ENCODE measurements at regions not wholly inside any gene's neighbourhood (a gene's known extent, or its start where the extent isn't known, plus 50 kb on each side); places are given as distances from the start of the nearest gene placed in this dataset.
A peak's percentile ranks its signal among the peaks of the same experiment; 100 is the strongest.

DNA sequence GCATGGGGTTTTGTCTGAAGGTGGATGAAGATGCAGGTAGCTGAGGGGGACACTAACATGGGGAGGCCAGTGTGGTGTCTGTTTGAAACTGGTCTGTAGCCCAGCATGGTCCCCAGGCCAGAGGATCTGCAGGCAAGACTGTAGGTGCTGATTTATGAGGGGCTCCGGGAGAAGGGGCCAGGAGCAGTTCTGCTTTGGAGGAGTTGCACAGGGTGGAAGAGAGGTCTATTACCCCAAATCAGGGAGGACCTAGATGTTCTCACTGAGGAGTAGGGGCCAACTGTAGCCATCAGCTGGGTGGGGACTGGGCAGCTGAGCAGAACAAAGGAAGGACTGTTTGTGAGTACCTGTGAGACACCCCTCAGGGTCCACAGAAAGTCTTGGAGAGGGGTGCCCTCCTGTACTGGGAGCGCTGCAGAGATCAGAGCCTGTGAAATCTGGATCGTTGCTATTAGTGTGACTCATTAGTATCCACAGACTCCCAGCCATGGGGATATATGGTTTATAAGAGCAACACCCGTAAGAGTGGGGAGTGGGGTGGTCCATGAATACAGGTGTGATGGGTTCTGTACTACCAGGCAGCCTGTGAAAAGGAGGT lies 64.3 kb upstream of the IRF2BP2 start:
- Histone ChIP-seq H3K27ac (ENCODE audit: low read length) (peak overlapping the region; percentile 97; the same call in 1 of the 2 replicates), H3K27me3 (ENCODE audit: control insufficient read depth, insufficient read depth, low read length) (no peaks in the 10 kb centered on the region), H3K36me3 (ENCODE audit: control insufficient read depth, insufficient read depth, low read length) (no peaks in the 10 kb centered on the region), H3K9me3 (ENCODE audit: control insufficient read depth, insufficient read depth, low read depth, low read length) (peaks cover 1% of the 10 kb centered on the region; the same call in 1 of the 2 replicates), H3K4me3 (ENCODE audit: low read depth in 2 of 2, low read length in 2 of 2) (no peak overlapping the region), H3K4me1 (ENCODE audit: control insufficient read depth, insufficient read depth, low read length) (peaks cover 20% of the 10 kb centered on the region)
- intact Hi-C loops (cut with micrococcal nuclease; ENCODE audit: unreplicated experiment) (no loop called here), in situ Hi-C loops (cut with HindIII; ENCODE audit: low pct_unique_long_range_greater_than_20kb, low sequenced_read_pairs) (no loop called here)
- TF ChIP-seq SIN3A (IDR thresholded peaks at IDR 0.05; ENCODE audit: borderline replicate concordance, insufficient read depth, low read depth, low read length) (no peak), POLR2AphosphoS5 (IDR thresholded peaks at IDR 0.05; ENCODE audit: low read depth, low read length) (no peak), TCF7L2 (IDR thresholded peaks at IDR 0.05; ENCODE audit: low read depth, low read length) (no peak)
- TF ChIP-seq, protein P1, sequence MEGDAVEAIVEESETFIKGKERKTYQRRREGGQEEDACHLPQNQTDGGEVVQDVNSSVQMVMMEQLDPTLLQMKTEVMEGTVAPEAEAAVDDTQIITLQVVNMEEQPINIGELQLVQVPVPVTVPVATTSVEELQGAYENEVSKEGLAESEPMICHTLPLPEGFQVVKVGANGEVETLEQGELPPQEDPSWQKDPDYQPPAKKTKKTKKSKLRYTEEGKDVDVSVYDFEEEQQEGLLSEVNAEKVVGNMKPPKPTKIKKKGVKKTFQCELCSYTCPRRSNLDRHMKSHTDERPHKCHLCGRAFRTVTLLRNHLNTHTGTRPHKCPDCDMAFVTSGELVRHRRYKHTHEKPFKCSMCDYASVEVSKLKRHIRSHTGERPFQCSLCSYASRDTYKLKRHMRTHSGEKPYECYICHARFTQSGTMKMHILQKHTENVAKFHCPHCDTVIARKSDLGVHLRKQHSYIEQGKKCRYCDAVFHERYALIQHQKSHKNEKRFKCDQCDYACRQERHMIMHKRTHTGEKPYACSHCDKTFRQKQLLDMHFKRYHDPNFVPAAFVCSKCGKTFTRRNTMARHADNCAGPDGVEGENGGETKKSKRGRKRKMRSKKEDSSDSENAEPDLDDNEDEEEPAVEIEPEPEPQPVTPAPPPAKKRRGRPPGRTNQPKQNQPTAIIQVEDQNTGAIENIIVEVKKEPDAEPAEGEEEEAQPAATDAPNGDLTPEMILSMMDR (IDR thresholded peaks at IDR 0.05): no peak
- TF ChIP-seq, protein P2, sequence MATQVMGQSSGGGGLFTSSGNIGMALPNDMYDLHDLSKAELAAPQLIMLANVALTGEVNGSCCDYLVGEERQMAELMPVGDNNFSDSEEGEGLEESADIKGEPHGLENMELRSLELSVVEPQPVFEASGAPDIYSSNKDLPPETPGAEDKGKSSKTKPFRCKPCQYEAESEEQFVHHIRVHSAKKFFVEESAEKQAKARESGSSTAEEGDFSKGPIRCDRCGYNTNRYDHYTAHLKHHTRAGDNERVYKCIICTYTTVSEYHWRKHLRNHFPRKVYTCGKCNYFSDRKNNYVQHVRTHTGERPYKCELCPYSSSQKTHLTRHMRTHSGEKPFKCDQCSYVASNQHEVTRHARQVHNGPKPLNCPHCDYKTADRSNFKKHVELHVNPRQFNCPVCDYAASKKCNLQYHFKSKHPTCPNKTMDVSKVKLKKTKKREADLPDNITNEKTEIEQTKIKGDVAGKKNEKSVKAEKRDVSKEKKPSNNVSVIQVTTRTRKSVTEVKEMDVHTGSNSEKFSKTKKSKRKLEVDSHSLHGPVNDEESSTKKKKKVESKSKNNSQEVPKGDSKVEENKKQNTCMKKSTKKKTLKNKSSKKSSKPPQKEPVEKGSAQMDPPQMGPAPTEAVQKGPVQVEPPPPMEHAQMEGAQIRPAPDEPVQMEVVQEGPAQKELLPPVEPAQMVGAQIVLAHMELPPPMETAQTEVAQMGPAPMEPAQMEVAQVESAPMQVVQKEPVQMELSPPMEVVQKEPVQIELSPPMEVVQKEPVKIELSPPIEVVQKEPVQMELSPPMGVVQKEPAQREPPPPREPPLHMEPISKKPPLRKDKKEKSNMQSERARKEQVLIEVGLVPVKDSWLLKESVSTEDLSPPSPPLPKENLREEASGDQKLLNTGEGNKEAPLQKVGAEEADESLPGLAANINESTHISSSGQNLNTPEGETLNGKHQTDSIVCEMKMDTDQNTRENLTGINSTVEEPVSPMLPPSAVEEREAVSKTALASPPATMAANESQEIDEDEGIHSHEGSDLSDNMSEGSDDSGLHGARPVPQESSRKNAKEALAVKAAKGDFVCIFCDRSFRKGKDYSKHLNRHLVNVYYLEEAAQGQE (IDR thresholded peaks at IDR 0.05; ENCODE audit: insufficient read depth in 1 of 2, low read depth in 2 of 2, low read length in 1 of 2): no peak
- no TSS peak for BruUV-seq (replicated peaks)
- ChIA-PET POLR2A (no interaction called here), CTCF (no interaction called here)
- ATAC-seq: no peak
- no peak for DNase-seq (ENCODE audit: low read depth, low spot score)

DNA sequence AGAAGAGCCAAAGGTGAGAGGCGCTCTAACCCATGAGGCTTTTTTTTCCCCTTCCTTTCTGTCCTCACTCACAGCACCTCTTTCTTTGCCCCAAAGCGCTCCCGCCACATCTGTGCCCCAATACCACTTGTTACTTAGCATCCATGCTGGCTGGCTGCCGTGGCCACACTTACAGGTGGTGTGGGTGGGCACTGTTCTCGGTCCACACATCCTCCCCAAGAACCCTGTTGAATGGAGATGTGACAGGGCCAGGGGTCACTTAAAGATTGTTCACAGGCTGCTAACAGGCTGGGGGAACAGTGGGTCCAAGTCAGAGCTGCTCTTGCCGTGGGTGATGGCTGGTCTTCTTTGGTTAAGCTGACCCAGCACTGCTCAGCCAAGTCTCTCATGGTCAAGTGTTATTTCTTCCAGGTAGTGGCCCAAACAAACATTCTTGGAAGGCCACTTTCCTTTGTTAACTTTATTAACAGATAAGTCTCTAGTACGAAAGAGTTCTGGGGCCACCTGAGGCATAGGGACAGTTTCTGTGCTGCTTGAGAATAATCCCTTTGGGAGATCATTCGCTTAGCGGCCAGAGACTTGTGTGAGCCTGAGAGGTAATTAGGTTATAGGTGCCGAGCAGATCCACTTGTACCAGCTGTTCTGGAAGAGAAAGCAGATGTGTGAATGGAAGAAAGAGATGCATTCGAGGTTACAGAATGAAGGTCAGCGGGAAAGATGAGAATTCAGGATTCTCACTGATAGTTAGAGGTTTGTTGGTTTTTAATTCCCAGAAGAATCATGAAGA lies 62.6 kb upstream of the IRF2BP2 start:
- CTCF ChIA-PET: no interaction called here
- in situ Hi-C loops (cut with HindIII; ENCODE audit: low pct_unique_long_range_greater_than_20kb, low sequenced_read_pairs) (no loop called here), intact Hi-C loops (cut with micrococcal nuclease; ENCODE audit: unreplicated experiment) (no loop called here)
- POLR2A ChIA-PET: no interaction called here
- TF ChIP-seq, protein P1 (IDR thresholded peaks at IDR 0.05): no peak
- TF ChIP-seq SIN3A (IDR thresholded peaks at IDR 0.05; ENCODE audit: borderline replicate concordance, insufficient read depth, low read depth, low read length) (no peak), POLR2AphosphoS5 (IDR thresholded peaks at IDR 0.05; ENCODE audit: low read depth, low read length) (no peak)
- TF ChIP-seq, protein P2 (IDR thresholded peaks at IDR 0.05; ENCODE audit: insufficient read depth in 1 of 2, low read depth in 2 of 2, low read length in 1 of 2): no peak
- Histone ChIP-seq H3K9me3 (ENCODE audit: control insufficient read depth, insufficient read depth, low read depth, low read length) (peaks cover 17% of the 10 kb centered on the region; the same call in 1 of the 2 replicates), H3K36me3 (ENCODE audit: control insufficient read depth, insufficient read depth, low read length) (no peaks in the 10 kb centered on the region), H3K27me3 (ENCODE audit: control insufficient read depth, insufficient read depth, low read length) (no peaks in the 10 kb centered on the region), H3K27ac (ENCODE audit: low read length) (peak overlapping the region; percentile 67; the same call in 1 of the 2 replicates), H3K4me3 (ENCODE audit: low read depth in 2 of 2, low read length in 2 of 2) (no peak overlapping the region), H3K4me1 (ENCODE audit: control insufficient read depth, insufficient read depth, low read length) (peaks cover 20% of the 10 kb centered on the region)
- no TSS peak for BruUV-seq (replicated peaks)
- DNase-seq (ENCODE audit: low read depth, low spot score) (no peak), ATAC-seq (no peak)

All from Panc1 (cell line).